Liver (tissue), 8 donors: ENCODE measurements at regions not wholly inside any gene's neighbourhood (a gene's known extent, or its start where the extent isn't known, plus 50 kb on each side); places are given as distances from the start of the nearest gene placed in this dataset.

ENCODE experiments used
- DNase-seq: peaks from one replicate; pipeline ENCODE4 v3.0.0-alpha.2; 2017; ENCODE audit warnings: low spot score
- H3K27ac ChIP-seq, 2 donors: one replicate each; pipeline ENCODE4 v1.7.0; 2013; ENCODE audit warnings: inconsistent platforms in 2 of 2, low read length in 2 of 2, control low read depth in 1 of 2, low read depth in 1 of 2, mild to moderate bottlenecking in 1 of 2
- H3K27me3 ChIP-seq, 4 donors: one replicate each; pipeline versions ENCODE4 v1.6.1 to v1.7.0; 2013; ENCODE audit warnings: low read length in 3 of 4, inconsistent platforms in 1 of 4, mild to moderate bottlenecking in 1 of 4, moderate library complexity in 1 of 4; ENCODE audit not compliant: control insufficient read depth in 4 of 4, insufficient read depth in 4 of 4
- H3K36me3 ChIP-seq, 4 donors: one replicate each; pipeline versions ENCODE4 v1.6.1 to v1.7.0; 2013; ENCODE audit warnings: low read length in 3 of 4, mild to moderate bottlenecking in 3 of 4, low read depth in 1 of 4, moderate library complexity in 1 of 4; ENCODE audit not compliant: control insufficient read depth in 4 of 4, insufficient read depth in 3 of 4
- H3K4me1 ChIP-seq, 4 donors: one replicate each; pipeline versions ENCODE4 v1.6.1 to v1.7.0; 2013; ENCODE audit warnings: low read length in 3 of 4, mild to moderate bottlenecking in 3 of 4, moderate library complexity in 1 of 4; ENCODE audit not compliant: control insufficient read depth in 4 of 4, insufficient read depth in 4 of 4
- H3K4me3 ChIP-seq, 3 donors: one replicate each; pipeline versions ENCODE4 v1.6.1 to v1.7.0; 2013; ENCODE audit warnings: low read length in 3 of 3, control low read depth in 1 of 3, low read depth in 1 of 3, mild to moderate bottlenecking in 1 of 3
- H3K9ac ChIP-seq, 2 donors: one replicate each; pipeline ENCODE4 v1.7.0; 2013; ENCODE audit warnings: low read length in 2 of 2, mild to moderate bottlenecking in 2 of 2, moderate library complexity in 2 of 2, control low read depth in 1 of 2, low read depth in 1 of 2
- H3K9me3 ChIP-seq, 4 donors: one replicate each; pipeline versions ENCODE4 v1.6.1 to v1.7.0; 2013; ENCODE audit warnings: low read length in 3 of 4; ENCODE audit not compliant: control insufficient read depth in 4 of 4
- ATF3 ChIP-seq: IDR thresholded peaks from 2 replicates; pipeline ENCODE4 v1.6.1; 2016; ENCODE audit warnings: antibody characterized with exemption
- CTCF ChIP-seq: fragments of 150-350 bp; IDR thresholded peaks from 2 replicates; pipeline ENCODE4 v1.5.1; 2017; ENCODE audit warnings: improper control_type of control experiment, low read depth, low read length; ENCODE audit not compliant: missing input control
- EGR1 ChIP-seq, 2 donors: IDR thresholded peaks; 2 replicates each; pipeline ENCODE4 v1.6.1; 2016 to 2018; ENCODE audit warnings: antibody characterized with exemption in 2 of 2, low read depth in 2 of 2
- FOXA1 ChIP-seq: IDR thresholded peaks from 2 replicates; pipeline ENCODE4 v1.6.1; 2016; ENCODE audit warnings: antibody characterized with exemption
- FOXA2 ChIP-seq: IDR thresholded peaks from 2 replicates; pipeline ENCODE4 v1.6.1; 2016; ENCODE audit warnings: antibody characterized with exemption
- HNF4A ChIP-seq, 2 donors: conservative IDR thresholded peaks; 2 replicates each; pipeline ENCODE4 v1.6.1; 2016; ENCODE audit warnings: antibody characterized with exemption in 2 of 2, mild to moderate bottlenecking in 2 of 2
- HNF4G ChIP-seq: IDR thresholded peaks from 2 replicates; pipeline ENCODE4 v1.6.1; 2016; ENCODE audit warnings: antibody characterized with exemption
- JUND ChIP-seq, 2 donors: IDR thresholded peaks; 2 replicates each; pipeline ENCODE4 v1.6.1; 2016; ENCODE audit warnings: antibody characterized with exemption in 2 of 2
- MAX ChIP-seq: IDR thresholded peaks from 2 replicates; pipeline ENCODE4 v1.6.1; 2016; ENCODE audit warnings: antibody characterized with exemption
- NR2F2 ChIP-seq: IDR thresholded peaks from 2 replicates; pipeline ENCODE4 v1.6.1; 2016; ENCODE audit warnings: antibody characterized with exemption
- RAD21 ChIP-seq, 2 donors: IDR thresholded peaks; 2 replicates each; pipeline ENCODE4 v1.6.1; 2016; ENCODE audit warnings: antibody characterized with exemption in 2 of 2, mild to moderate bottlenecking in 2 of 2
- REST ChIP-seq: IDR thresholded peaks from 2 replicates; pipeline ENCODE4 v1.6.1; 2016; ENCODE audit warnings: antibody characterized with exemption, mild to moderate bottlenecking
- RXRA ChIP-seq, 2 donors: IDR thresholded peaks; 2 replicates each; pipeline ENCODE4 v1.6.1; 2017 to 2018; ENCODE audit warnings: antibody characterized with exemption in 2 of 2, mild to moderate bottlenecking in 1 of 2
- SP1 ChIP-seq: IDR thresholded peaks from 2 replicates; pipeline ENCODE4 v1.6.1; 2018; ENCODE audit warnings: antibody characterized with exemption, mild to moderate bottlenecking
- TAF1 ChIP-seq: conservative IDR thresholded peaks from 2 replicates; pipeline ENCODE4 v1.6.1; 2016; ENCODE audit warnings: antibody characterized with exemption, mild to moderate bottlenecking
- YY1 ChIP-seq: IDR thresholded peaks from 2 replicates; pipeline ENCODE4 v1.6.1; 2016; ENCODE audit warnings: antibody characterized with exemption, mild to moderate bottlenecking
- ZBTB33 ChIP-seq: IDR thresholded peaks from 2 replicates; pipeline ENCODE4 v1.6.1; 2016; ENCODE audit warnings: antibody characterized with exemption
- WGBS: extraction: QIAGEN DNeasy Blood & Tissue Kit; methylation state at CpG from one replicate; pipeline ENCODE4 v1.1.7; 2013; 5-methylcytosine and 5-hydroxymethylcytosine counted together
- donor health status: healthy.
- donor health status: healthy.
- donor health status: healthy.
- donor health status: healthy.
- donor health status: healthy.

GRCh38 chr4:138492176-138492575 is 250.0 kb upstream of the SLC7A11 start (continued):
- TF ChIP-seq ZBTB33 (no peak), HNF4A (conservative IDR thresholded peaks at IDR 0.05) (no peak), TAF1 (no peak), FOXA1 (no peak), SP1 (no peak)

- Histone ChIP-seq H3K27ac (no peak overlapping the region), H3K36me3 (no peaks in the 10 kb centered on the region), H3K27me3 (no peaks in the 10 kb centered on the region), H3K4me1 (no peaks in the 10 kb centered on the region), H3K4me3 (no peak overlapping the region), H3K9me3 (no peaks in the 10 kb centered on the region), H3K9ac (no peak overlapping the region)
- no peak for DNase-seq
- WGBS: 78% methylated on average over 4 of the region's 4 CpGs
- TF ChIP-seq RXRA (IDR thresholded peaks at IDR 0.05) (no peak), FOXA2 (no peak), NR2F2 (no peak), CTCF (no peak), JUND (IDR thresholded peaks at IDR 0.05) (no peak), SP1 (no peak), RAD21 (IDR thresholded peaks at IDR 0.05) (no peak), MAX (no peak), HNF4G (no peak), HNF4A (conservative IDR thresholded peaks at IDR 0.05) (no peak), EGR1 (IDR thresholded peaks at IDR 0.05; ENCODE audit: low read depth in 2 of 2) (no peak), YY1 (no peak), TAF1 (no peak), ATF3 (no peak), REST (no peak)
Observed at GRCh38 chr4:138488533-138488932, 246.4 kb upstream of the SLC7A11 start.
